Glomerular endothelial cell (primary cell): ENCODE measurements at regions not wholly inside any gene's neighbourhood (a gene's known extent, or its start where the extent isn't known, plus 50 kb on each side); places are given as distances from the start of the nearest gene placed in this dataset.

Source experiments
- DNase-seq: peaks from one replicate; pipeline ENCODE4 v3.0.0-alpha.2; 2011; ENCODE audit warnings: low read depth, low spot score; ENCODE audit errors: extremely low read depth

- DNase-seq: no peak
These were observed 208.7 kb downstream of the CYP26B1 start for GRCh38 chr2:71938659-71939587.

- DNase-seq: no peak
These were observed 209.6 kb downstream of the CYP26B1 start for GRCh38 chr2:71938108-71938507.

GRCh38 chr2:71937396-71937795 is 210.3 kb downstream of the CYP26B1 start:
- DNase-seq: no peak

GRCh38 chr2:71936076-71937030 is 211.3 kb downstream of the CYP26B1 start:
- DNase-seq: no peak

GRCh38 chr2:71935262-71935848 is 212.3 kb downstream of the CYP26B1 start:
- DNase-seq: no peak

GRCh38 chr2:71934595-71935261 is 212.9 kb downstream of the CYP26B1 start:
- DNase-seq: no peak

- DNase-seq: no peak
These were observed 213.4 kb downstream of the CYP26B1 start for GRCh38 chr2:71934320-71934593.

- no peak for DNase-seq
These were observed 214.0 kb downstream of the CYP26B1 start for GRCh38 chr2:71933467-71934319.

- DNase-seq: no peak
These were observed 214.7 kb downstream of the CYP26B1 start for GRCh38 chr2:71932780-71933466.

- no peak for DNase-seq
These were observed 215.5 kb downstream of the CYP26B1 start for GRCh38 chr2:71932037-71932779.

- no peak for DNase-seq
These were observed 217.5 kb downstream of the CYP26B1 start for GRCh38 chr2:71930049-71930681.

GRCh38 chr2:71929482-71929772 is 218.2 kb downstream of the CYP26B1 start:
- DNase-seq: no peak

- no peak for DNase-seq
These were observed 218.8 kb downstream of the CYP26B1 start for GRCh38 chr2:71928734-71929481.

- no peak for DNase-seq
These were observed 219.6 kb downstream of the CYP26B1 start for GRCh38 chr2:71927757-71928715.

- DNase-seq: no peak
These were observed 220.5 kb downstream of the CYP26B1 start for GRCh38 chr2:71926876-71927756.

GRCh38 chr2:71926089-71926447 is 221.6 kb downstream of the CYP26B1 start:
- DNase-seq: no peak
